ENCODE measurements at regions not wholly inside any gene's neighbourhood (a gene's known extent, or its start where the extent isn't known, plus 50 kb on each side); places are given as distances from the start of the nearest gene placed in this dataset.

GRCh38 chr22:34801221-34801620, 264.7 kb upstream of the ISX start:
- Histone ChIP-seq H3K79me2 (ENCODE audit: insufficient read depth, low read length) (no peaks in the 10 kb centered on the region), H2AFZ (ENCODE audit: low read depth, low read length, poor library complexity, severe bottlenecking) (no peak overlapping the region), H3K9me3 (ENCODE audit: control insufficient read depth in 1 of 2, insufficient read depth in 1 of 2, low read depth in 1 of 2, low read length in 2 of 2) (no peaks in the 10 kb centered on the region; a peak in 1 of 4 replicates), H3K9me2 (ENCODE audit: insufficient read depth) (no peaks in the 10 kb centered on the region), H4K20me1 (ENCODE audit: insufficient read depth) (no peaks in the 10 kb centered on the region), H3K36me3 (ENCODE audit: control insufficient read depth in 1 of 2, insufficient read depth in 2 of 2, low read length in 2 of 2) (no peaks in the 10 kb centered on the region), H3K4me1 (ENCODE audit: control insufficient read depth in 1 of 2, insufficient read depth in 2 of 2, low read length in 2 of 2) (no peaks in the 10 kb centered on the region), H3K4me2 (ENCODE audit: low read length) (no peak overlapping the region), H3K27ac (ENCODE audit: low read depth, low read length) (no peak overlapping the region), H3K9ac (ENCODE audit: low read length) (no peak overlapping the region), H3K27me3 (ENCODE audit: insufficient read depth, low read length) (no peaks in the 10 kb centered on the region), H3K4me3 (replicated peaks in 1 of 2; ENCODE audit: low read depth in 1 of 2, low read length in 2 of 2) (no peak overlapping the region)
- intact Hi-C loops (cut with micrococcal nuclease), result no loop called here
- TF ChIP-seq ZNF274 (IDR thresholded peaks at IDR 0.05; ENCODE audit: low read depth, low read length), result no peak
- TF ChIP-seq EZH2 (IDR thresholded peaks at IDR 0.05), result no peak
- no peak for TF ChIP-seq EGR1 (IDR thresholded peaks at IDR 0.05; ENCODE audit: low read depth)
- no peak for TF ChIP-seq ATF3 (IDR thresholded peaks at IDR 0.05)
- TF ChIP-seq POLR2A (IDR thresholded peaks at IDR 0.05; ENCODE audit: borderline replicate concordance, extremely low read depth, insufficient read depth, insufficient read length), result no peak
- TF ChIP-seq TCF7L2 (IDR thresholded peaks at IDR 0.05; ENCODE audit: borderline replicate concordance, extremely low read depth, insufficient read depth, insufficient read length), result no peak
- no peak for TF ChIP-seq SIN3A (IDR thresholded peaks at IDR 0.05; ENCODE audit: low read depth)
- TF ChIP-seq EZH2phosphoT487 (IDR thresholded peaks at IDR 0.05; ENCODE audit: borderline replicate concordance), result no peak
- TF ChIP-seq ELF1 (IDR thresholded peaks at IDR 0.05; ENCODE audit: borderline replicate concordance, low read depth), result no peak
- TF ChIP-seq, protein P1, sequence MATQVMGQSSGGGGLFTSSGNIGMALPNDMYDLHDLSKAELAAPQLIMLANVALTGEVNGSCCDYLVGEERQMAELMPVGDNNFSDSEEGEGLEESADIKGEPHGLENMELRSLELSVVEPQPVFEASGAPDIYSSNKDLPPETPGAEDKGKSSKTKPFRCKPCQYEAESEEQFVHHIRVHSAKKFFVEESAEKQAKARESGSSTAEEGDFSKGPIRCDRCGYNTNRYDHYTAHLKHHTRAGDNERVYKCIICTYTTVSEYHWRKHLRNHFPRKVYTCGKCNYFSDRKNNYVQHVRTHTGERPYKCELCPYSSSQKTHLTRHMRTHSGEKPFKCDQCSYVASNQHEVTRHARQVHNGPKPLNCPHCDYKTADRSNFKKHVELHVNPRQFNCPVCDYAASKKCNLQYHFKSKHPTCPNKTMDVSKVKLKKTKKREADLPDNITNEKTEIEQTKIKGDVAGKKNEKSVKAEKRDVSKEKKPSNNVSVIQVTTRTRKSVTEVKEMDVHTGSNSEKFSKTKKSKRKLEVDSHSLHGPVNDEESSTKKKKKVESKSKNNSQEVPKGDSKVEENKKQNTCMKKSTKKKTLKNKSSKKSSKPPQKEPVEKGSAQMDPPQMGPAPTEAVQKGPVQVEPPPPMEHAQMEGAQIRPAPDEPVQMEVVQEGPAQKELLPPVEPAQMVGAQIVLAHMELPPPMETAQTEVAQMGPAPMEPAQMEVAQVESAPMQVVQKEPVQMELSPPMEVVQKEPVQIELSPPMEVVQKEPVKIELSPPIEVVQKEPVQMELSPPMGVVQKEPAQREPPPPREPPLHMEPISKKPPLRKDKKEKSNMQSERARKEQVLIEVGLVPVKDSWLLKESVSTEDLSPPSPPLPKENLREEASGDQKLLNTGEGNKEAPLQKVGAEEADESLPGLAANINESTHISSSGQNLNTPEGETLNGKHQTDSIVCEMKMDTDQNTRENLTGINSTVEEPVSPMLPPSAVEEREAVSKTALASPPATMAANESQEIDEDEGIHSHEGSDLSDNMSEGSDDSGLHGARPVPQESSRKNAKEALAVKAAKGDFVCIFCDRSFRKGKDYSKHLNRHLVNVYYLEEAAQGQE (IDR thresholded peaks at IDR 0.05; ENCODE audit: low read depth), result no peak
- no peak for TF ChIP-seq POLR2AphosphoS5 (IDR thresholded peaks at IDR 0.05; ENCODE audit: low read depth, low read length)
- TF ChIP-seq CBX3 (IDR thresholded peaks at IDR 0.05; ENCODE audit: low read depth), result no peak
- TF ChIP-seq FOSL1 (IDR thresholded peaks at IDR 0.05; ENCODE audit: low read depth), result no peak
- TF ChIP-seq ZFX (IDR thresholded peaks at IDR 0.05), result no peak
- no peak for TF ChIP-seq ZBTB33 (IDR thresholded peaks at IDR 0.05; ENCODE audit: extremely low read depth, insufficient replicate concordance, low read length)
- TF ChIP-seq SRF (IDR thresholded peaks at IDR 0.05; ENCODE audit: low read depth), result no peak
- TF ChIP-seq, protein P2, sequence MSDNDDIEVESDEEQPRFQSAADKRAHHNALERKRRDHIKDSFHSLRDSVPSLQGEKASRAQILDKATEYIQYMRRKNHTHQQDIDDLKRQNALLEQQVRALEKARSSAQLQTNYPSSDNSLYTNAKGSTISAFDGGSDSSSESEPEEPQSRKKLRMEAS (IDR thresholded peaks at IDR 0.05), result no peak
- no peak for TF ChIP-seq YY1 (IDR thresholded peaks at IDR 0.05; ENCODE audit: extremely low read depth, insufficient replicate concordance, low read depth, low read length)
- CTCF ChIA-PET, result no interaction called here
- POLR2A ChIA-PET, result no interaction called here
- RAD21 ChIA-PET (ENCODE audit: low non-redundant PET in 1 of 2, low total read pairs in 2 of 2, uncharacterized antibody in 2 of 2, unreplicated experiment in 2 of 2), result no interaction called here
- no TSS peak for BruUV-seq (replicated peaks)
- ATAC-seq (no peak), DNase-seq (ENCODE audit: low read depth, low spot score) (no peak)
